ENCODE measurements at regions not wholly inside any gene's neighbourhood (a gene's known extent, or its start where the extent isn't known, plus 50 kb on each side); places are given as distances from the start of the nearest gene placed in this dataset.

DNA sequence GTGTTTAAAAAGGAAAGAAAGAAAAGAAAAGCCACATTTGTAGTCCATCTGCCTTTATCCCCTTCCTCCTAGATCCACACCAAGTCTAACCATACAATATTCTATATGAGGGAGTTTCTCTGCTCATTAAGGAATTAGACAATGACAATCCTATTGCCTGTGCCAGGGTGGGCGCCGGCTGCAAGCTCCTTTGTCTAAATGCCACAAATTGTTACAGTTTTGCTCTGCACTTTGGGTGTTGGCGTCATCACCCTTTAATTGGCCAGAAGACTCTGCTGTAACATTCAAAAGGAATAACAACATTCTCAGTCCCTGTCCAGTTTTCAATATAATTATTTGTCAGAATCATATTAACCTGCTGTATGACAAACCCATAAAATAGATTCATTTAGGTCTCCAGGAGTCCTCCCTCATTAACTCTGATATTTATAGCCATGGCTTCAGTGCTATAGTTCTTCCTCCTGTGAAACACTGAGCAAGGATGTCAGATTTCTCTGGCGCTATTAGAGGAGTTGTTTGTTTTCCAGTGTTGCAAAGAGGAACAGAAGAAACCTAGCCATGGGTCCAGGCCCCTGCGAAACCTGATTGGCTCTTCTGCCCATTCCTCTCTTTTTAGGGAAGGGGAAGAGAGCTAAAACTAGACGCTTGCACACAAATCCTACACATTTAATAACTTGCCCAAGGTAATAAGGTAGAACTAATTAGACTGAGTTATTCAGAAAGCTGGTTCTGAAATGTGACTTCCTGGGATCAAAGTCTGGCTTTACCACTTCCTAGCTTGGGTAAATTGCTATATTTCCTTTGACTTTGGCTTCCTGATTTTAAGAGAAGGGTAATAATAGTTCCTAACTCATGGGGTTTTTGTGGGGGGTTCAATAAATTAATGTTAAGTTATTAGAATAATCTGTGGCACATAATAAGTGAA is 112.4 kb downstream of the CD47 start:
- intact Hi-C loops (cut with micrococcal nuclease) = no loop called here
- no peak overlapping the region for H3K27ac Mint-ChIP-seq

DNA sequence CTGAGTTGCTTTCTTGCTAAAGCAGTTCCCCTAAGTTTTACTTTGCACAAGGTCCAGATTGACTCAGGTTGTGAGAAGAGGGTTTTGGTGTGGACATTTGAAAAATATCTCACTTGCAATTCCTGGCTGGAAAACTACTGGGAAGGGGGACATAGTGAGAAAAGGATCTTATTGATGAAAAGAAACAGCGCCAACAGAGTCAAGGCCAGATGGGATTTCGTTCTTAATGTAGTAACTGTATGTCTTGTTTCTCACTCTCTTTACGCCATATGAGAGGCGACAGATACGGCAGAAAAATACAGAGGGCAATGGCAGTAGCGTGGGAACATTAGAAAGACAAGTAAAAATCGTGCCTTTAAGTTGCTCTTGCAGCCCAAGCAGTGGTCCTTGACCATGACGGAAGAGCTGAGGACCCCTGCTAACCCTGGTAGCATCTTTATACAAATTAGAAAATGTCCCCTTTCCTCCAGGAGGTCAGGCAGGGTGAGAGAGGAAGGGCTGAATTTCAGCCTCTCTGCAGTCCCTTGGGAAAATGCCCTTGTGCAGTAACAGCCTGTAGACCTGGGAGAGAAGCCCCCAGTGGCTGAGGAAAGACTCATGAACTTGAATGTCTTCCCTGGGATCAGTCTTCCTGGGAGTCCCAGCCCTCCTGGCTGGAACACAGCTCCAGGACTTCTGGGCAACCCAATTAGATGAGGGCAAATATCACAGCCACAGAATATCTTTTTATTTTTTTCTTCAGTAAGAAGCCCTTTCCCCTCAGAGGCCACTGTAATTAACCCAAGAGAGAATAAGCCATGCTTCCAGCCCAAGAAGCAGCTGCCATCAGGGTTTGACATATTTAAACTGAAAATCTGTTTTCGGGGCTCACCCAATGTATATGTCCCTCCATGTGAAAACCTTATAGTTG is 113.4 kb downstream of the CD47 start:
- peaks cover 26% of the 10 kb centered on the region for H3K4me1 Mint-ChIP-seq (ENCODE audit: low read depth)
- H3K36me3 Mint-ChIP-seq (ENCODE audit: low read depth) = no peaks in the 10 kb centered on the region
- H3K27ac Mint-ChIP-seq = no peak overlapping the region
- intact Hi-C loops (cut with micrococcal nuclease) = no loop called here
- no peak for DNase-seq (ENCODE audit: low spot score)
- H3K9me3 Mint-ChIP-seq = no peaks in the 10 kb centered on the region
- peaks cover 3% of the 10 kb centered on the region for H3K27me3 Mint-ChIP-seq (ENCODE audit: insufficient read depth)
- H3K4me3 Mint-ChIP-seq = no peak overlapping the region

More for the DNA sequence above, 112.4 kb downstream of the CD47 start:
- H3K4me1 Mint-ChIP-seq (ENCODE audit: low read depth) = peaks cover 26% of the 10 kb centered on the region
- no peaks in the 10 kb centered on the region for H3K9me3 Mint-ChIP-seq
- no peak overlapping the region for H3K4me3 Mint-ChIP-seq
- no peaks in the 10 kb centered on the region for H3K27me3 Mint-ChIP-seq (ENCODE audit: insufficient read depth)
- no peak for DNase-seq (ENCODE audit: low spot score)
- H3K36me3 Mint-ChIP-seq (ENCODE audit: low read depth) = no peaks in the 10 kb centered on the region

DNA sequence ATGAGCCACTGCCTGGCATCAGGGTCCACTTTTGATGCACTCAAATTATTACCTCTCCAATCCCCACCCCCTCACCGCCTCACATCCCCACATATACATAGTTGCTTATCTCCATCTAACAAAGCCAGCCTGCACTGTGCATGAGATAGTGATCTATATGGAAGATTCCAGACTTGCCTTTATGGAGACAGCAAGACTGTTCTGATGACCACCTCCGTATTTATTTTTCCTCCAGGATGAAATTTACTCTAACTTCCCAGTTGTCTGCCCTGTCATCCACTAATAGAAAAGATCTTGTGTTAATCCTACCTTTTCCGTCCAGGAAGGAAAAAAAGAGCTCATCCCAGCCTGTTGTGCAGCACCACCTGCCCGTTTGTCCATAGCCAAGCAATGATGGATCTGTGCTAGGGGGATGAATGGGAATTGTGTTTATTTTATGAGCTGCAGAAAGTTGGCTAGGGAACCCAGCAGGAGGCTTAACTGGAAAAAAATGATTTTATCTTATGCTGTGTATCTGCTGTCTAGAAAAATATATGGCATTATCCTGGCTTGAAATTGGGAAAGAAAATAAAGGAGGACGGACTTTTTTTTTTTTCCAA is 114.5 kb downstream of the CD47 start:
- Mint-ChIP-seq H3K36me3 (ENCODE audit: low read depth) (no peaks in the 10 kb centered on the region), H3K27me3 (ENCODE audit: insufficient read depth) (peaks cover 3% of the 10 kb centered on the region), H3K4me1 (ENCODE audit: low read depth) (peaks cover 26% of the 10 kb centered on the region), H3K9me3 (no peaks in the 10 kb centered on the region), H3K4me3 (no peak overlapping the region), H3K27ac (no peak overlapping the region)
- intact Hi-C loops (cut with micrococcal nuclease) = no loop called here
- no peak for DNase-seq (ENCODE audit: low spot score)

DNA sequence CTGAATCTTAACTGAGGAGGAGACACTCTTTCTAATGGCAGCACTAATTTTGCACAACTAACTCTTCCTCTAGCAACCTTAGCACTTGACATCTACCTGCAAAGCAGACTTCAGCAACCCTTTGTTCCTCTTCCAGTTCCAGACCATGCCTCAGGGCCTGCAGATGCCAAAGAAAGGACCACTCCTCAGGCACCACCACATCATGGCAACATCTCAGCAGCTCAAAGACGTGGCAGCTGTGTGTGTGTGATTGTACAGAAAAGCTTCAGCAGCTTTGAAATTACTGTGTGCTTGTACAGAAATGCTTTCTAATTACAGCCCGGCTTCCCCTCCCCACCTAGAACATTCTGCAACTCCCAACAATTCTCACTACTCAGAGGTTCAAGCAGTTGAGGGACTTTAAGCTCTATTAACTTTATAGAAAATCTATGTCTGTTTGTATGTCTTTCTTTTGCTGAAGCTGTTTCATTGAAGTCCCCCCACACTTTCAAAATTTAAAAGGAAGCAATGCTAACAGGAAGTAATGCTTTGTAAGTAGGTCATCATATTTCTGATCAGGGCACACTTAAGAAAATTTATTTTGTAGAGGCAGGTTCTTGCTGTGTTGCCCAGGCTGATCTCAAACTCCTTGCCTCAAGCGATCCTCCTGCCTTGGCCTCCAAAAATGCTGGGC is 115.2 kb downstream of the CD47 start:
- intact Hi-C loops (cut with micrococcal nuclease) = no loop called here
- no peak for DNase-seq (ENCODE audit: low spot score)
- peaks cover 26% of the 10 kb centered on the region for H3K4me1 Mint-ChIP-seq (ENCODE audit: low read depth)
- H3K27me3 Mint-ChIP-seq (ENCODE audit: insufficient read depth) = peaks cover 3% of the 10 kb centered on the region
- H3K9me3 Mint-ChIP-seq = no peaks in the 10 kb centered on the region
- no peak overlapping the region for H3K27ac Mint-ChIP-seq
- H3K36me3 Mint-ChIP-seq (ENCODE audit: low read depth) = no peaks in the 10 kb centered on the region
- no peak overlapping the region for H3K4me3 Mint-ChIP-seq

DNA sequence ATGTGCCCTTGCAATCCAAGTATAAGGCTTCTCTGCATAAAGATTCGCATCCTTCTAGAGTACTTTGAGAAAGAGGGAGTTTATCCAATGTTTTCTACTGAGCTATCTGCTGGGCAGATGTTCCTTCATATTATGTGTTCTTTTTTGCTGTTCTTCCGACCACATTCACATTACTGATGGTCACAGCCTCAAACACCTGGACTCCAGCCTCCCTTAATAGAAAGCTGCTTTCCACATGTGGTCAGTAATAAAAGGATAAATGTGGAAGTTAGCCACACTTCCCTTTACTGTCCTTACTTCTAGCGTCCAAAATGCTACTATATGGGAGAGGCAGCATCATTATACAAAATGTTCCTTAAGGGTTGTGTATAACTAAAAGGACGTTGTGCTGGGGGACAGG is 116.9 kb downstream of the CD47 start:
- Mint-ChIP-seq H3K4me3 (no peak overlapping the region), H3K9me3 (no peaks in the 10 kb centered on the region), H3K27ac (no peak overlapping the region), H3K27me3 (ENCODE audit: insufficient read depth) (peaks cover 3% of the 10 kb centered on the region), H3K36me3 (ENCODE audit: low read depth) (no peaks in the 10 kb centered on the region), H3K4me1 (ENCODE audit: low read depth) (peaks cover 26% of the 10 kb centered on the region)
- no peak for DNase-seq (ENCODE audit: low spot score)
- intact Hi-C loops (cut with micrococcal nuclease) = no loop called here

DNA sequence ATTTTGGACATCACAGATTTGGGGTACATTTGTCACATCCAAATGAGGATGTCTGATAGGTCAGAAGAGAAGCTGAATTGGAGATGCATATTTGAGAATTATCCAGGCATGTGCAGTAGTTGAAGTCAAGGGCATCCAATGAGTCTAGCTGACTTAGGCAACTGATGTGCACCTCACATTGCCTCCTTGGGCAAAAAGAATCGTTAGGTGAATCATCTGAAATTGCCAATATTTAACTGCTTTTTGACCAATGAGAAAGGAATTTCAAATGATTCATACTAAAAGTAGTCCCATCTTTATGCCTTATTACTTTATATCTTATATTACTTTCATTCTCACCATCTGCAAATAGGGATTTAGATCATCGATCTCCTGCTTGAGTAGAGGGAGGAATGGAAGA is 117.7 kb downstream of the CD47 start:
- H3K27ac Mint-ChIP-seq = no peak overlapping the region
- H3K4me1 Mint-ChIP-seq (ENCODE audit: low read depth) = peaks cover 18% of the 10 kb centered on the region
- no peak overlapping the region for H3K4me3 Mint-ChIP-seq
- H3K9me3 Mint-ChIP-seq = no peaks in the 10 kb centered on the region
- peaks cover 3% of the 10 kb centered on the region for H3K27me3 Mint-ChIP-seq (ENCODE audit: insufficient read depth)
- intact Hi-C loops (cut with micrococcal nuclease) = no loop called here
- DNase-seq (ENCODE audit: low spot score) = no peak
- no peaks in the 10 kb centered on the region for H3K36me3 Mint-ChIP-seq (ENCODE audit: low read depth)

DNA sequence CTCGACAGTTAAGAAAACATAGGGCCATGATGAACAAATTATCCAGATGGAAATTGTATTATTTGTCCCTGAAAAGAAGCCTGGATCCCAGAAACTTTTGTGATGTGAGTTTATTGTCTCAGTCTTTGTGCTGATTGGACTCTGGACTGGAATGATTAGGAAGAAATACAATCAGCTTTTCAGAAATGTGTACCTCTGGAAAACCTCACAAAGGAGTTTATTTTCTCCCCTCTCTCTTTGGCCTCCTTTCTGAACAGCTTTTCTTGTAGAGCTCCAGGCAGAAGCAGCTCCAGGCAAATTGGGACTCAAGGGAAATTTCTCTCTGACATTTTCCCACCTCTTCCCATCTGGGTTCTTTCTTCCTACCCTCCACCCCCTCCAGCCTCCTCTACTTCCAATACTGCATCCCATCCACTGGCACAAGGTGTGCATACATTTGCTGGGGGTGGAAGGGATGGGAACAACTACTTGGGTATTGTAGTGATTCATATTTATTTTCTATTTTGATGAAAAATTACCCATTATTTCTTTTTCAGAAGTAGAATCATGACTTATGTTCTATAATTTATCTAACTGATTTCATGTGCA is 119.7 kb downstream of the CD47 start:
- no peaks in the 10 kb centered on the region for H3K9me3 Mint-ChIP-seq
- peaks cover 5% of the 10 kb centered on the region for H3K27me3 Mint-ChIP-seq (ENCODE audit: insufficient read depth)
- DNase-seq (ENCODE audit: low spot score) = no peak
- peaks cover 2% of the 10 kb centered on the region for H3K36me3 Mint-ChIP-seq (ENCODE audit: low read depth)
- intact Hi-C loops (cut with micrococcal nuclease) = no loop called here
- no peak overlapping the region for H3K4me3 Mint-ChIP-seq
- H3K27ac Mint-ChIP-seq = no peak overlapping the region
- H3K4me1 Mint-ChIP-seq (ENCODE audit: low read depth) = peaks cover 9% of the 10 kb centered on the region

DNA sequence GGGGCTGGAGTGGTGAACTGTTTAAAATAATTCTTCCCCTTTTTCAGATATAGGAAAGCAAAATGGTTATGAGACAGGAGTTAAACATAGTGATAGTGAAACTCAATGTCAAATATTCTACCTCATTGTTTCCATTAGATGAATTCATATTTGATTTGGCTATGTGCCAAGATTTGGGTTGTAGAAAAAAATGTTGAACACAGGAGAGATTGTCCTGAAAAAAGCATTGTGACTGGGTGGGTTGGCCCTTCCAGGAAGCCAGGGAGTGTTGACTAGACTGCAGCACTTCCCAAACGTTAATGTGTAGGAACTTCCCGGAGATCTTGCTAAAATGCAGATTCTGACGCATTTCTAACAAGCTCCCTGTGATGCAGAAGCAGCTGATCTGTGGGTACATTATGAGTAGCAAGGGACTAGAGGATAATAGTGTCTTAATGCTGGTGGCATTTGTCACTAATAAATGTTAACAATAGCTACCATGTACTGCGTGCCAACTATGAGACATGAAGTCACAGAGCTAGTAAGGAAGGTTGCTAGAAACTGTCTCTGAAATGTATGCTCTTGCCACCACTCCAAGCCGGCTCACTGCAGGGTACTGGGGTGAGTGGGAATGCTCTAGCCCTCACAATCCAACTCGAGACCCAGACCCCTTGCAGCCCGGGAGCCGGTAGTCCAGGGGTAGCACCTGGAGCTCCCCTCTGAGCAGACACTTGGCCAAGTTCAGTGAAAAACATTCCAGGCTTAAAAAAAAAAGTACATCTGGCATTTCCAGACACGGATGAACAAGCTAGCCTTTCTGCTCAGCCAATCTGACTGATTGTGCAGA is 120.6 kb downstream of the CD47 start:
- Mint-ChIP-seq H3K27ac (no peak overlapping the region), H3K4me3 (no peak overlapping the region)

DNA sequence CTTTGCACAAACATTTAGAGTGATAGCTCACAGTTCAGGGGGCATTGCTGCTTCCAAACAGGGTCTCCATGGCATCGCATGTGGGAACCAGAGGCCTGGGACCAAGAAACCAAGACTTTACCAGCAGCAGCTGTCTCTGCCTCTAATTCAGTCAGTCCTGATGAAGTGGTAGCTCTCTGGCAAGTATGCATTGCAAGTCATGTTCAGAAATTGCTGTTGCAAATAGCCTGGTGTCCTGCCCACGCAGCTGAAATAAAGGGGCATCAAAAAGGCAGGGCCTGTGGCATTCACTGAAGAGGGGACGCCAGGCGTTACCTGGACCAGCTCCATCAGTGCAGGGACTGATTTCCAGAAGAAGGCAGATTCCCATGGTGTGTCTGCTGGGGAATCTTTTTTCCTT is 121.3 kb downstream of the CD47 start:
- Mint-ChIP-seq H3K4me1 (ENCODE audit: low read depth) (peaks cover 5% of the 10 kb centered on the region), H3K36me3 (ENCODE audit: low read depth) (peaks cover 2% of the 10 kb centered on the region), H3K9me3 (no peaks in the 10 kb centered on the region), H3K27me3 (ENCODE audit: insufficient read depth) (peaks cover 7% of the 10 kb centered on the region), H3K27ac (no peak overlapping the region), H3K4me3 (no peak overlapping the region)
- intact Hi-C loops (cut with micrococcal nuclease) = no loop called here
- no peak for DNase-seq (ENCODE audit: low spot score)

More for the DNA sequence above, 120.6 kb downstream of the CD47 start:
- H3K27me3 Mint-ChIP-seq (ENCODE audit: insufficient read depth) = peaks cover 6% of the 10 kb centered on the region
- H3K4me1 Mint-ChIP-seq (ENCODE audit: low read depth) = peaks cover 5% of the 10 kb centered on the region
- H3K9me3 Mint-ChIP-seq = no peaks in the 10 kb centered on the region
- no peak for DNase-seq (ENCODE audit: low spot score)
- H3K36me3 Mint-ChIP-seq (ENCODE audit: low read depth) = peaks cover 2% of the 10 kb centered on the region
- intact Hi-C loops (cut with micrococcal nuclease) = no loop called here

DNA sequence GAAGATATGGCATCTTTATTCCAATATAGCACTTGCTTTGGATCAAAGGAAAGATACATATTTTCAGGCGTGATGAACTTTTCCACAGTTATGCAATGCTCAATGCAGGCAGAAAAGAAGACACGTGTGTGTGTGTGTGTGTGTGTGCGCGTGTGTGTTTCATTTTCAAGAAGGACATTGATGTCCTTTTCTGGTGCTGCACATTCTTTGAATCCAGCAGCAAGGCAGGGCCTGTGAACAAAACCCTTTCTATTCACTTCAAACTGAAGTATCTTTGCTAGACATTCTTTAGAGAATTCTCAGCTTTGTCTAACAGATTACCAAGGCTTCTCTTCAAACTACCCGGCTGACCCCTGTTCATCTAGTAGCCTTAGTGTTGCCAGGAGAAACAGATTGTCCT is 124.6 kb downstream of the CD47 start:
- Mint-ChIP-seq H3K27me3 (ENCODE audit: insufficient read depth) (peaks cover 4% of the 10 kb centered on the region), H3K4me3 (no peak overlapping the region)
- intact Hi-C loops (cut with micrococcal nuclease) = no loop called here

DNA sequence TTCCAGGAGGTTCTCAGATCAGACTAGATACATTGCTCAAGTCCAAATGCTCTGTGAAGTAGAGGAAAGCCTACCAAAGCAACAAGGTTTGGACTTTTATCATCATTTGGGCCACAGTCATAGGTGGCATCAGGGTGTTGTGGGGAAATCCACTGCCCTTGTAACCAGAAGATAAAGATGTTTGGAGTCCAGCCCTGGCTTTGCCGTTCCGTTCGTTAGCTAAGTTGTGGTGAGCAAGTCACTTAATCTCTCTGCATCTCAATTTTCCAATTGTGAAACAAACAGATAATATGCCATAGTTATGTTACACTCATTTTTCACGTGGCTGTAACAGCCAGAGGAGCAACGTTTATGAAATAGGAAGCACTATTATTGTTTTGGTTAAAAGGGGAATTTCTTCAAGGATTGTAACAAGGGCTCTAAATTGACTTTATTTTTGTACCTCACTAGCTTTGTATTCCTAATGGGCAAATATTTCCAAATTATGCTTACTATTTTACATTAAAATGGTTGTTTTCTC is 125.6 kb downstream of the CD47 start:
- Mint-ChIP-seq H3K4me3 (no peak overlapping the region), H3K27me3 (ENCODE audit: insufficient read depth) (peaks cover 4% of the 10 kb centered on the region), H3K27ac (no peak overlapping the region), H3K4me1 (ENCODE audit: low read depth) (peaks cover 4% of the 10 kb centered on the region), H3K9me3 (no peaks in the 10 kb centered on the region), H3K36me3 (ENCODE audit: low read depth) (peaks cover 2% of the 10 kb centered on the region)
- DNase-seq (ENCODE audit: low spot score) = no peak
- intact Hi-C loops (cut with micrococcal nuclease) = no loop called here

More for the DNA sequence above, 124.6 kb downstream of the CD47 start:
- H3K4me1 Mint-ChIP-seq (ENCODE audit: low read depth) = peaks cover 5% of the 10 kb centered on the region
- peaks cover 2% of the 10 kb centered on the region for H3K36me3 Mint-ChIP-seq (ENCODE audit: low read depth)
- H3K27ac Mint-ChIP-seq = no peak overlapping the region
- no peak for DNase-seq (ENCODE audit: low spot score)
- H3K9me3 Mint-ChIP-seq = no peaks in the 10 kb centered on the region
